ENCODE measurements at regions not wholly inside any gene's neighbourhood (a gene's known extent, or its start where the extent isn't known, plus 50 kb on each side); places are given as distances from the start of the nearest gene placed in this dataset.

DNA sequence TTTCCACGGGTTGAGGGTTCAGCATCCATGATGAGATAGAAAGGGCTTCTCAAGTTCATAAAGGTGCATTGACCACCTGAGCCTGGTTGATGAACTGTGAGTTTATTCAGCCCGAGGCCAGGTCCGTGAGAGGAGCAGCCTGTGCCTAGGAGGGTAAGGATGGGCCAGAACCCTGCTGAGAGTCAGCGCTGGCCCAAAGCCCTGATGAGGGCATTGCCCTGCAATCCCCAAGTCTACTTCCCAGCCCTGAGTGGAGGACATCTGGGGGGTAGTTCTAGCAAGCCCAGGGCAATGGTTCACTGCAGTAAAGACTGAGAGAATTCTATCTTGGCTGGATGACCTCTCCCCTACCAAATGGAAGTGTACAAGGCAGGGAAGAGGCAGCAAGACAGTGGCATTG is 123.3 kb upstream of the NXT1 start:
- Histone ChIP-seq H3K4me3 (replicated peaks; ENCODE audit: low read depth, low read length) (no peak overlapping the region), H3K27me3 (replicated peaks; ENCODE audit: control insufficient read depth, insufficient read depth, low read length) (no peaks in the 10 kb centered on the region), H3K36me3 (ENCODE audit: control insufficient read depth, insufficient read depth, low read length) (no peaks in the 10 kb centered on the region)
- TF ChIP-seq, protein P1, sequence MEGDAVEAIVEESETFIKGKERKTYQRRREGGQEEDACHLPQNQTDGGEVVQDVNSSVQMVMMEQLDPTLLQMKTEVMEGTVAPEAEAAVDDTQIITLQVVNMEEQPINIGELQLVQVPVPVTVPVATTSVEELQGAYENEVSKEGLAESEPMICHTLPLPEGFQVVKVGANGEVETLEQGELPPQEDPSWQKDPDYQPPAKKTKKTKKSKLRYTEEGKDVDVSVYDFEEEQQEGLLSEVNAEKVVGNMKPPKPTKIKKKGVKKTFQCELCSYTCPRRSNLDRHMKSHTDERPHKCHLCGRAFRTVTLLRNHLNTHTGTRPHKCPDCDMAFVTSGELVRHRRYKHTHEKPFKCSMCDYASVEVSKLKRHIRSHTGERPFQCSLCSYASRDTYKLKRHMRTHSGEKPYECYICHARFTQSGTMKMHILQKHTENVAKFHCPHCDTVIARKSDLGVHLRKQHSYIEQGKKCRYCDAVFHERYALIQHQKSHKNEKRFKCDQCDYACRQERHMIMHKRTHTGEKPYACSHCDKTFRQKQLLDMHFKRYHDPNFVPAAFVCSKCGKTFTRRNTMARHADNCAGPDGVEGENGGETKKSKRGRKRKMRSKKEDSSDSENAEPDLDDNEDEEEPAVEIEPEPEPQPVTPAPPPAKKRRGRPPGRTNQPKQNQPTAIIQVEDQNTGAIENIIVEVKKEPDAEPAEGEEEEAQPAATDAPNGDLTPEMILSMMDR (IDR thresholded peaks at IDR 0.05; ENCODE audit: insufficient read depth, low read length, poor library complexity, severe bottlenecking), result no peak
- DNase-seq (ENCODE audit: extremely low read depth, insufficient read length), result no peak

DNA sequence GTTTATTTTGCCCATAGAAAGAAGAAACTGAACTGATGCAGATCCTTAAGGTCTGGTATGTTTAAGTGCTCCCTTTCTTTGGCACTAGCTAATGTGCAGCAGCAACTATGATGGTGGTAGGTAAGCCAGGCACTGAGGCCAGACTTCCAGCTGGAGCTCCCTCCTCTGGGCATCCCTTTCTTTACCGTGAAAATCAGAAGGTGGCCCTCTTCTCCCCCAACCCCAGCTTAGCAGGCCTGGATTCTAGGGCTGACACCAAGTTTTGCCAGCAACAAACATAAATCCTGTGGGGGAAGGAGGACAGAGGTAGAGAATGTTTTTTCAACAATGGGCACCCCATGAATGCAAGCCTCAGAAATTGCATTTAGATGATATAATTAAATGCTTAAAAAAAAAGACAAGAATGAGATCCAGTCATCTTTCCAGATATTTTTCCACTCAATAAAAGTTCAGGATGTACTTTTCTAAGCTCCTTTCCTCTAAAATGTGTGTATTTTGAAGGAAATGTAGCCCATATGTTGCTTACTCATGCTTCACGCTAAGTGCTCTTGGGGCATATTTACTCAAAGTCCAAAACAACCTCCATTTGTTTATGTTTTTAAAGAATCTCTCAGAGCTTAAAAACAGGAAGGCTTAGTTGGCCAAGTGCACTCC is 123.9 kb upstream of the NXT1 start:
- H3K27me3 ChIP-seq (replicated peaks; ENCODE audit: control insufficient read depth, insufficient read depth, low read length), result no peaks in the 10 kb centered on the region
- no peak for DNase-seq (ENCODE audit: extremely low read depth, insufficient read length)
- TF ChIP-seq, protein P1 (IDR thresholded peaks at IDR 0.05; ENCODE audit: insufficient read depth, low read length, poor library complexity, severe bottlenecking), result no peak
- H3K36me3 ChIP-seq (ENCODE audit: control insufficient read depth, insufficient read depth, low read length), result no peaks in the 10 kb centered on the region
- H3K4me3 ChIP-seq (replicated peaks; ENCODE audit: low read depth, low read length), result no peak overlapping the region

DNA sequence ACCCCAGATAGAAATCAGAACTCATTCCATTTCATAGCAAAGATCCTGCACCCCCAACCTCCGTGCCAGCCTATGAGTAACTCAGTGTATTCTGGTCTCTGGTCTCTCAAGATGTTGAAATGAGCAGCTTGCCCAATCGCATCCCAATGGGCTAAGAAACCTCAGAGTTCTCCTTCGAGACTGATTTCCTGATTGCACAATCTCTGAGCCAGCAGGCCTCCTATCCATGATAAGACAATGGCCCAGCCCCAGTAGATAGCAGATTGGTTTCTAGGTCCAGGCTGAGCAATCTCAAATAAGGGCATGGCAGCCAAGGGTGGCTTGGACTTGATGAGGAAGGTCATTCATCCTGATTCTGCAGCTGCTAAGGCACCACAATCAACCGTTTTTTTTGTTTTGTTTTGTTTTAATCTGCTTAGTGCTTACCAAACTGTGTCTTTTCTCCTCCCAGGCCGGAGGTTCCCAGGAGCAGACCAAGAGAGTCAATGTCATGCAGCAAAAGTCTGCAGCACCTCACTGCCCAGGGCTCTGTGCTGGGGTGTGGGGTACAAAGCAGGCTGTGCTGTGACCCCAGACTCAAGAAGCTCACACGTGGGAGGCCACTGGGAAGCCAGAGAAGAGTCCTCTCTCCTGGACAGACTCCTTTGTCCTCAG is 125.1 kb upstream of the NXT1 start:
- TF ChIP-seq, protein P1 (IDR thresholded peaks at IDR 0.05; ENCODE audit: insufficient read depth, low read length, poor library complexity, severe bottlenecking), result no peak
- DNase-seq (ENCODE audit: extremely low read depth, insufficient read length), result no peak
- Histone ChIP-seq H3K36me3 (ENCODE audit: control insufficient read depth, insufficient read depth, low read length) (no peaks in the 10 kb centered on the region), H3K27me3 (replicated peaks; ENCODE audit: control insufficient read depth, insufficient read depth, low read length) (no peaks in the 10 kb centered on the region), H3K4me3 (replicated peaks; ENCODE audit: low read depth, low read length) (no peak overlapping the region)

DNA sequence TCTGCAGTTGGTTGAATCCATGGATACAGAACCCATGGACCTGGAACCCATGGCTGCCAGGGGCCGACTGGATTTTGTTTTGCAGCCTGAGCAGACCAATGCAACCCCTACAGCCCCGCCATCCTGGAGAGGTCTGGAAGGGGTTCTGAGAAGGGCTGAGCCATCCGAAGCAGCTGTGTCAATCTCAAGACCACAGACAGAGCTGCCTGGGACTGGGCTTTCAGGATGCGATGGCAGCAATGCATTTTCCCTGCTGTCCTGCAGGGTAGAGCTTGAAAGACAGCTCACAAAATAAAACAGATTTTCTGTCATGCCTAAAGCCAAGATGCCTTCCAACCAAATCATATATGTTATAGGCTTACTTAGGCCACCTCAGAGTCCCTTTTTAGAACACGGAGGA is 125.8 kb upstream of the NXT1 start:
- TF ChIP-seq, protein P1 (IDR thresholded peaks at IDR 0.05; ENCODE audit: insufficient read depth, low read length, poor library complexity, severe bottlenecking), result no peak
- H3K36me3 ChIP-seq (ENCODE audit: control insufficient read depth, insufficient read depth, low read length), result no peaks in the 10 kb centered on the region
- H3K27me3 ChIP-seq (replicated peaks; ENCODE audit: control insufficient read depth, insufficient read depth, low read length), result no peaks in the 10 kb centered on the region
- H3K4me3 ChIP-seq (replicated peaks; ENCODE audit: low read depth, low read length), result no peak overlapping the region
- no peak for DNase-seq (ENCODE audit: extremely low read depth, insufficient read length)

DNA sequence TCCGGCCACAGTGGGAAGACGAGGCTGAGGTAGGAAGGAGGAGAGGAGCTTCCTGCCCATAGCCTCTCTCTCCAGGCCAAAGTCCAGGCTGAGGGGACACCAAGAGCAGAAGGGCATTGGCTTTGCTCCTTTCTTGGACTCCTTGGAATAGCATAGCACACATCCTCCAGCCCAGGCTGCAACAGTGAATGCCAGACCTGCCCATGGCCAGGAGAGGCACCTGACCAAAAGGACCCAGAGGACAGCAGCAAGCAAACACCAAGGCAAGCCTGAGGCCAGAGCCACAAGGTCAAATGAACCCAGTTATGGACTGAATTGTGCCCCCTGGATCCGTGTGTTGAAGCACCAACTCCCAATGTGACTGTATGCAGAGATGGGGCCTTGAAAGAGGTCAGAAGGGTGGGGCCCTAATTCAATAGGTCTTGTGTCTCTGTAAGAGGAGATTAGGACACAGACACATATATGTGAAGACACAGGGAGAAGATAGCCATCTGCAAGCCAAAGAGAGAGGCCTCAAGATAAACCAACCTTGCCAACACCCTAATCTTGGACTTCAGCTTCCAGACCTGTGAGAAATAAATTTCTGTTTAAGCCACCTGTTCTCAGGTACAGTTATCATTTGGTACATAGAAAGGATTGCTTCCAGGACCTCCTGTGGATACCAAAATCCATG is 126.5 kb upstream of the NXT1 start:
- Histone ChIP-seq H3K4me3 (replicated peaks; ENCODE audit: low read depth, low read length) (no peak overlapping the region), H3K27me3 (replicated peaks; ENCODE audit: control insufficient read depth, insufficient read depth, low read length) (no peaks in the 10 kb centered on the region), H3K36me3 (ENCODE audit: control insufficient read depth, insufficient read depth, low read length) (no peaks in the 10 kb centered on the region)
- TF ChIP-seq, protein P1 (IDR thresholded peaks at IDR 0.05; ENCODE audit: insufficient read depth, low read length, poor library complexity, severe bottlenecking), result no peak
- no peak for DNase-seq (ENCODE audit: extremely low read depth, insufficient read length)
